Endothelial cell of umbilical vein (primary cell): ENCODE measurements at regions not wholly inside any gene's neighbourhood (a gene's known extent, or its start where the extent isn't known, plus 50 kb on each side); places are given as distances from the start of the nearest gene placed in this dataset.

Source experiments
- CTCF ChIP-seq, 2 donors: IDR thresholded peaks; 1 replicate in 1 of 2; 2 replicates in 1 of 2; pipeline ENCODE4 v1.5.1; 2011; ENCODE audit warnings: low read length in 2 of 2, mild to moderate bottlenecking in 2 of 2, moderate library complexity in 2 of 2, control low read depth in 1 of 2, inconsistent platforms in 1 of 2, low read depth in 1 of 2; ENCODE audit not compliant: insufficient read depth in 1 of 2; ENCODE audit errors: extremely low read depth in 1 of 2
- EZH2 ChIP-seq: IDR thresholded peaks from 2 replicates; pipeline ENCODE4 v1.6.1; 2012; ENCODE audit warnings: borderline replicate concordance, low read depth, mild to moderate bottlenecking, moderate library complexity, low read length, inconsistent platforms; ENCODE audit not compliant: severe bottlenecking
- FOS ChIP-seq: IDR thresholded peaks from 2 replicates; pipeline ENCODE4 v1.6.1; 2011; ENCODE audit warnings: mild to moderate bottlenecking, low read length, moderate library complexity, borderline replicate concordance; ENCODE audit not compliant: insufficient read depth
- JUN ChIP-seq: IDR thresholded peaks from 2 replicates; pipeline ENCODE4 v1.6.1; 2011; ENCODE audit warnings: borderline replicate concordance, low read depth; ENCODE audit not compliant: insufficient read length, insufficient read depth
- MYC ChIP-seq: IDR thresholded peaks from one replicate; pipeline ENCODE4 v1.6.1; 2011; ENCODE audit warnings: mild to moderate bottlenecking, low read depth, low read length
- POLR2A ChIP-seq: IDR thresholded peaks from 2 replicates; pipeline ENCODE4 v1.6.1; 2012; ENCODE audit warnings: low read depth, mild to moderate bottlenecking, control low read depth, low read length
- POLR2AphosphoS5 ChIP-seq: IDR thresholded peaks from 2 replicates; pipeline ENCODE4 v1.6.1; 2012; ENCODE audit warnings: low read depth, mild to moderate bottlenecking, control low read depth, low read length, moderate library complexity; ENCODE audit not compliant: insufficient read depth

GRCh38 chr3:4928277-4928789 is 50.9 kb upstream of the BHLHE40 start:
- no peak for TF ChIP-seq CTCF (IDR thresholded peaks at IDR 0.05; ENCODE audit: extremely low read depth in 1 of 2, insufficient read depth in 1 of 2, low read depth in 1 of 2, low read length in 2 of 2)
- no peak for TF ChIP-seq POLR2AphosphoS5
- no peak for TF ChIP-seq MYC
- no peak for TF ChIP-seq FOS
- no peak for TF ChIP-seq EZH2
- no peak for TF ChIP-seq POLR2A
- TF ChIP-seq JUN, result no peak
